Panc1 (cell line): ENCODE measurements at regions not wholly inside any gene's neighbourhood (a gene's known extent, or its start where the extent isn't known, plus 50 kb on each side); places are given as distances from the start of the nearest gene placed in this dataset.

ENCODE experiments used
- ATAC-seq: fragments of 200-7000 bp; cut with Tn5 transposase; 2 replicates; pipeline ENCODE4 v1.9.1; 2020; ENCODE audit warnings: mild to moderate bottlenecking, moderate library complexity
- BruUV-seq: library from RNA; stranded (reverse); fragments of 400-500 nt; replicated peaks from 2 replicates; lab custom pipeline; 2021; lab: Mats Ljungman, UMichigan
- CTCF ChIA-PET: fragments of 300-600 bp; sonication (Branson Sonifier 250); formaldehyde crosslinking; loops from one replicate; lab custom pipeline; 2022; ENCODE audit warnings: antibody characterized with exemption; lab: Charles Lee
- POLR2A ChIA-PET: fragments of 300-600 bp; sonication (Branson Sonifier 250); formaldehyde crosslinking; loops from one replicate; lab custom pipeline; 2022; ENCODE audit warnings: antibody characterized with exemption; lab: Charles Lee
- DNase-seq: peaks from one replicate; pipeline ENCODE4 v3.0.0-alpha.2; 2010; ENCODE audit warnings: low read depth, low spot score
- H3K27ac ChIP-seq: 2 replicates; pipeline ENCODE4 v1.5.1; 2011; ENCODE audit warnings: mild to moderate bottlenecking, low read length, inconsistent platforms
- H3K27me3 ChIP-seq: fragments of 200-500 bp; sonication (Bioruptor generic); 2 replicates; pipeline ENCODE4 v1.6.0; 2014; ENCODE audit warnings: low read length, inconsistent platforms; ENCODE audit not compliant: control insufficient read depth, insufficient read depth
- H3K36me3 ChIP-seq: fragments of 200-500 bp; sonication (Bioruptor generic); 2 replicates; pipeline ENCODE4 v1.5.1; 2014; ENCODE audit warnings: inconsistent platforms, mild to moderate bottlenecking, low read length, moderate library complexity; ENCODE audit not compliant: control insufficient read depth, insufficient read depth
- H3K4me1 ChIP-seq: 2 replicates; pipeline ENCODE4 v1.5.1; 2011; ENCODE audit warnings: inconsistent platforms, mild to moderate bottlenecking, low read length, moderate library complexity; ENCODE audit not compliant: control insufficient read depth, insufficient read depth
- H3K4me3 ChIP-seq, 2 experiments: 2 replicates each; pipeline ENCODE4 v1.5.1; 2011 to 2012; ENCODE audit warnings: low read depth in 2 of 2, low read length in 2 of 2, mild to moderate bottlenecking in 2 of 2, inconsistent platforms in 1 of 2, moderate library complexity in 1 of 2
- H3K9me3 ChIP-seq: fragments of 200-500 bp; sonication (Bioruptor generic); 2 replicates; pipeline ENCODE4 v1.5.1; 2014; ENCODE audit warnings: low read depth, mild to moderate bottlenecking, inconsistent platforms, low read length, moderate library complexity; ENCODE audit not compliant: control insufficient read depth, insufficient read depth
- POLR2AphosphoS5 ChIP-seq: IDR thresholded peaks from 2 replicates; pipeline ENCODE4 v1.6.1; 2012; ENCODE audit warnings: mild to moderate bottlenecking, low read depth, low read length, moderate library complexity
- SIN3A ChIP-seq: IDR thresholded peaks from 2 replicates; pipeline ENCODE4 v1.6.1; 2012; ENCODE audit warnings: low read depth, mild to moderate bottlenecking, low read length, moderate library complexity, borderline replicate concordance; ENCODE audit not compliant: insufficient read depth
- TCF7L2 ChIP-seq: IDR thresholded peaks from 2 replicates; pipeline ENCODE4 v1.6.1; 2011; ENCODE audit warnings: mild to moderate bottlenecking, low read depth, low read length, inconsistent platforms
- in situ Hi-C: cut with HindIII; loops from 2 replicates; pipeline ENCODE4 v1.10.0; 2016; ENCODE audit warnings: low sequenced_read_pairs, low pct_unique_long_range_greater_than_20kb
- intact Hi-C: fragments of 100-400 bp; cut with micrococcal nuclease; formaldehyde crosslinking; loops from one replicate; pipeline ENCODE4 v1.10.0; 2022; ENCODE audit not compliant: unreplicated experiment
- TF ChIP-seq, protein P1 (sequence below): fragments of 450-650 bp; IDR thresholded peaks from 2 replicates; pipeline ENCODE4 v1.5.1; 2017; ENCODE audit warnings: mild to moderate bottlenecking
- TF ChIP-seq, protein P2 (sequence below), 2 experiments: IDR thresholded peaks; 2 replicates each; pipeline ENCODE4 v1.6.1; 2011 to 2012; ENCODE audit warnings: low read depth in 2 of 2, control low read depth in 1 of 2, low read length in 1 of 2, mild to moderate bottlenecking in 1 of 2, moderate library complexity in 1 of 2; ENCODE audit not compliant: insufficient read depth in 1 of 2

DNA sequence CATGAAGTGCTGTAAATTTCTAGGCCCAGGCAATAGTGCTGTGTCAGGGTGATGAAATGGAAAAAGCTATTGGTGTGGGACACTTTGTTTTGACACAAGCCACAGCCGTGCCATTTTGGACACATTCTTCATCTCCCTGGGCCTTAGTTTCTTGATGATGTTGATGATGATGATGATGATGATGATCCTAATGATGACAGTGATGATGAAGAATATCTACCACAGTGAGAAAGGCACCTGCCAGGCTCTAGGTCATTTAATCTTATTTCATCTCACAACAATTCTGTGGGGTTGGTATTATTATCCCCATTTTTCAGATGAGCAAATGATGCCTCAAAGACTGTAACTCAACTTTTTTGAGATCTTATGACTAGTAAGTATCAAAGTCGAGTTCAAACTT is 102.2 kb upstream of the STC2 start:
- H3K4me3 ChIP-seq, result no peak overlapping the region
- no TSS peak for BruUV-seq
- H3K36me3 ChIP-seq, result no peaks in the 10 kb centered on the region
- POLR2A ChIA-PET, result interaction anchor here (0.6 kb wide), 1 partner anchor 107 kb away, joined by 8 read pairs; no protein-coding TSS in a partner anchor
- CTCF ChIA-PET, result no interaction called here
- in situ Hi-C loops, result no loop called here
- H3K9me3 ChIP-seq, result no peaks in the 10 kb centered on the region
- H3K4me1 ChIP-seq, result no peaks in the 10 kb centered on the region
- no peaks in the 10 kb centered on the region for H3K27me3 ChIP-seq
- ATAC-seq (no peak), DNase-seq (no peak)
- TF ChIP-seq TCF7L2, result no peak
- TF ChIP-seq, protein P1, sequence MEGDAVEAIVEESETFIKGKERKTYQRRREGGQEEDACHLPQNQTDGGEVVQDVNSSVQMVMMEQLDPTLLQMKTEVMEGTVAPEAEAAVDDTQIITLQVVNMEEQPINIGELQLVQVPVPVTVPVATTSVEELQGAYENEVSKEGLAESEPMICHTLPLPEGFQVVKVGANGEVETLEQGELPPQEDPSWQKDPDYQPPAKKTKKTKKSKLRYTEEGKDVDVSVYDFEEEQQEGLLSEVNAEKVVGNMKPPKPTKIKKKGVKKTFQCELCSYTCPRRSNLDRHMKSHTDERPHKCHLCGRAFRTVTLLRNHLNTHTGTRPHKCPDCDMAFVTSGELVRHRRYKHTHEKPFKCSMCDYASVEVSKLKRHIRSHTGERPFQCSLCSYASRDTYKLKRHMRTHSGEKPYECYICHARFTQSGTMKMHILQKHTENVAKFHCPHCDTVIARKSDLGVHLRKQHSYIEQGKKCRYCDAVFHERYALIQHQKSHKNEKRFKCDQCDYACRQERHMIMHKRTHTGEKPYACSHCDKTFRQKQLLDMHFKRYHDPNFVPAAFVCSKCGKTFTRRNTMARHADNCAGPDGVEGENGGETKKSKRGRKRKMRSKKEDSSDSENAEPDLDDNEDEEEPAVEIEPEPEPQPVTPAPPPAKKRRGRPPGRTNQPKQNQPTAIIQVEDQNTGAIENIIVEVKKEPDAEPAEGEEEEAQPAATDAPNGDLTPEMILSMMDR, result no peak
- no peak for TF ChIP-seq POLR2AphosphoS5
- TF ChIP-seq, protein P2, sequence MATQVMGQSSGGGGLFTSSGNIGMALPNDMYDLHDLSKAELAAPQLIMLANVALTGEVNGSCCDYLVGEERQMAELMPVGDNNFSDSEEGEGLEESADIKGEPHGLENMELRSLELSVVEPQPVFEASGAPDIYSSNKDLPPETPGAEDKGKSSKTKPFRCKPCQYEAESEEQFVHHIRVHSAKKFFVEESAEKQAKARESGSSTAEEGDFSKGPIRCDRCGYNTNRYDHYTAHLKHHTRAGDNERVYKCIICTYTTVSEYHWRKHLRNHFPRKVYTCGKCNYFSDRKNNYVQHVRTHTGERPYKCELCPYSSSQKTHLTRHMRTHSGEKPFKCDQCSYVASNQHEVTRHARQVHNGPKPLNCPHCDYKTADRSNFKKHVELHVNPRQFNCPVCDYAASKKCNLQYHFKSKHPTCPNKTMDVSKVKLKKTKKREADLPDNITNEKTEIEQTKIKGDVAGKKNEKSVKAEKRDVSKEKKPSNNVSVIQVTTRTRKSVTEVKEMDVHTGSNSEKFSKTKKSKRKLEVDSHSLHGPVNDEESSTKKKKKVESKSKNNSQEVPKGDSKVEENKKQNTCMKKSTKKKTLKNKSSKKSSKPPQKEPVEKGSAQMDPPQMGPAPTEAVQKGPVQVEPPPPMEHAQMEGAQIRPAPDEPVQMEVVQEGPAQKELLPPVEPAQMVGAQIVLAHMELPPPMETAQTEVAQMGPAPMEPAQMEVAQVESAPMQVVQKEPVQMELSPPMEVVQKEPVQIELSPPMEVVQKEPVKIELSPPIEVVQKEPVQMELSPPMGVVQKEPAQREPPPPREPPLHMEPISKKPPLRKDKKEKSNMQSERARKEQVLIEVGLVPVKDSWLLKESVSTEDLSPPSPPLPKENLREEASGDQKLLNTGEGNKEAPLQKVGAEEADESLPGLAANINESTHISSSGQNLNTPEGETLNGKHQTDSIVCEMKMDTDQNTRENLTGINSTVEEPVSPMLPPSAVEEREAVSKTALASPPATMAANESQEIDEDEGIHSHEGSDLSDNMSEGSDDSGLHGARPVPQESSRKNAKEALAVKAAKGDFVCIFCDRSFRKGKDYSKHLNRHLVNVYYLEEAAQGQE (IDR thresholded peaks at IDR 0.05; ENCODE audit: insufficient read depth in 1 of 2, low read depth in 2 of 2, low read length in 1 of 2), result no peak
- TF ChIP-seq SIN3A, result no peak
- intact Hi-C loops, result no loop called here
- H3K27ac ChIP-seq, result no peak overlapping the region

DNA sequence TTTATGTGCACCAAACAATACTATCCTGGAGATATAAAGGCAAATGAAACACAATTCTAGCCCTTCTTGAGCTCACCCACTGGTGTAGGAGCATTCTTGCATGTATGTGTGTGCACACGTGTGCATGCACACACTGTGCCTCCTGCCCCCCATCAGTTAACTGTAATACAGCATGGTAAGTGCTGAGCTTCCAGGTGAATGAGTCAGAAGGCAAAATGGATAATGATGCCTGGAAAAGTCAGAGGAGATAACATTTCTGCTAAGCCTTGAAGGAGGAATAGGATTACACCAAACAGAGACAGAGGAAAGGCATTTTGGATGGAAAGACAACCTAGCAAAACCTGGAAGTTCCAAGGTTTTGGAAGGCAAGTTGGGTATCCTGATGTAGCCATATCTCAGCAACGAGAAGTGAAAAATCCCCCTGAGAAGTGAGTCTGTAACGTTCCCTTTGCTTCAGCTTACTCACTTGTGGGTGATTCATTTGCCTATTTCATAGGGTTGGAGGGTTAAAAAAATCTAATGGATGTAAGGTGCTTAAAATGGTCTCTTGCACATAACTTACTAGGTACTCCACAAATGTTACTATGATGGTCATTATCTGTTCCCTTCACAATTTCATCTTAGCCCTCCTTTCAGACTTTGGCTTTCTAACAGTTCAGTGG is 101.4 kb upstream of the STC2 start:
- no peaks in the 10 kb centered on the region for H3K9me3 ChIP-seq
- H3K4me1 ChIP-seq, result no peaks in the 10 kb centered on the region
- no peaks in the 10 kb centered on the region for H3K27me3 ChIP-seq
- BruUV-seq, result no TSS peak
- no peaks in the 10 kb centered on the region for H3K36me3 ChIP-seq
- intact Hi-C loops, result no loop called here
- no peak overlapping the region for H3K4me3 ChIP-seq
- ATAC-seq (no peak; the same call in 1 of the 2 replicates), DNase-seq (no peak)
- CTCF ChIA-PET, result no interaction called here
- in situ Hi-C loops, result no loop called here
- TF ChIP-seq, protein P2 (IDR thresholded peaks at IDR 0.05; ENCODE audit: insufficient read depth in 1 of 2, low read depth in 2 of 2, low read length in 1 of 2), result no peak
- TF ChIP-seq POLR2AphosphoS5 (no peak), SIN3A (no peak), TCF7L2 (no peak)
- TF ChIP-seq, protein P1, result no peak
- H3K27ac ChIP-seq, result no peak overlapping the region
- POLR2A ChIA-PET, result no interaction called here
